HepG2 (cell line): ENCODE measurements at regions not wholly inside any gene's neighbourhood (a gene's known extent, or its start where the extent isn't known, plus 50 kb on each side); places are given as distances from the start of the nearest gene placed in this dataset.

Experiments
- ATAC-seq: fragments of 200-7000 bp; cut with Tn5 transposase; 3 replicates; pipeline ENCODE4 v1.9.1; 2020; ENCODE audit warnings: mild to moderate bottlenecking, moderate library complexity
- BruUV-seq: library from RNA; stranded (reverse); fragments of 400-500 nt; replicated peaks from 2 replicates; lab custom pipeline; 2021; lab: Mats Ljungman, UMichigan
- CTCF ChIA-PET: fragments of 300-600 bp; formaldehyde crosslinking; extraction: SDS; loops from one replicate; lab custom pipeline; 2021; ENCODE audit warnings: low total read pairs, inconsistent platforms, low intra/inter-chr PET ratio; lab: Yijun Ruan, JAX
- POLR2A ChIA-PET: fragments of 350-600 bp; sonication (Branson Sonifier 250); formaldehyde crosslinking; loops from one replicate; lab custom pipeline; 2020; ENCODE audit warnings: antibody characterized with exemption, inconsistent platforms; lab: Yijun Ruan, JAX
- DNase-seq: peaks from one replicate; pipeline ENCODE4 v3.0.0-alpha.2; 2015; ENCODE audit warnings: low spot score
- FAIRE-seq: peaks from 3 replicates; lab custom pipeline; 2011; peaks lifted over from hg19 to GRCh38; lab: Jason Lieb, UNC
- H2AFZ ChIP-seq: one replicate; pipeline ENCODE4 v1.6.1; 2011; ENCODE audit warnings: low read length, inconsistent platforms
- H3K27ac ChIP-seq: fragments of 300-600 bp; 3 replicates; pipeline ENCODE4 v1.8.0; 2011; ENCODE audit warnings: mixed run types, mild to moderate bottlenecking, mixed read lengths, low read length, inconsistent platforms; ENCODE audit not compliant: insufficient read depth; ENCODE audit errors: extremely low read length
- H3K27me3 ChIP-seq, 2 experiments: fragments of 200-600 bp in 1 of 2; 2 replicates in 1 of 2; 3 replicates in 1 of 2; pipeline versions ENCODE4 v1.6.0 to v1.8.0; 2011; ENCODE audit warnings: low read length in 2 of 2, mild to moderate bottlenecking in 2 of 2, moderate library complexity in 2 of 2, inconsistent platforms in 1 of 2; ENCODE audit not compliant: insufficient read depth in 2 of 2, control insufficient read depth in 1 of 2
- H3K36me3 ChIP-seq, 2 experiments: fragments of 200-600 bp in 1 of 2; replicated peaks in 1 of 2; 2 replicates in 1 of 2; 3 replicates in 1 of 2; pipeline versions ENCODE4 v1.5.1 to v1.8.0; 2011; ENCODE audit warnings: low read length in 2 of 2, inconsistent platforms in 1 of 2; ENCODE audit not compliant: insufficient read depth in 2 of 2, control insufficient read depth in 1 of 2
- H3K4me1 ChIP-seq: 2 replicates; pipeline ENCODE4 v1.5.1; 2012; ENCODE audit warnings: low read length, inconsistent platforms; ENCODE audit not compliant: insufficient read depth
- H3K4me2 ChIP-seq: 2 replicates; pipeline ENCODE4 v1.6.0; 2011; ENCODE audit warnings: low read depth, low read length, inconsistent platforms
- H3K4me3 ChIP-seq, 3 experiments: fragments of 200-600 bp in 1 of 3; sonication (generic), shearing (Covaris generic) in 1 of 3; replicated peaks in 1 of 3; 2 replicates each; pipeline ENCODE4 v1.5.1; 2011 to 2016; ENCODE audit warnings: low read length in 3 of 3, inconsistent platforms in 2 of 3, low read depth in 2 of 3, mild to moderate bottlenecking in 2 of 3, control low read depth in 1 of 3, mixed read lengths in 1 of 3; ENCODE audit not compliant: insufficient read depth in 1 of 3
- H3K79me2 ChIP-seq: one replicate; pipeline ENCODE4 v1.6.1; 2011; ENCODE audit warnings: low read length, inconsistent platforms; ENCODE audit not compliant: insufficient read depth
- H3K9ac ChIP-seq: 2 replicates; pipeline ENCODE4 v1.6.0; 2011; ENCODE audit warnings: mild to moderate bottlenecking, low read depth, low read length, inconsistent platforms; ENCODE audit not compliant: insufficient read depth
- H3K9me3 ChIP-seq: 2 replicates; pipeline ENCODE4 v1.5.1; 2012; ENCODE audit warnings: mild to moderate bottlenecking, low read length
- H4K20me1 ChIP-seq: 2 replicates; pipeline ENCODE4 v1.6.0; 2011; ENCODE audit warnings: inconsistent platforms, mild to moderate bottlenecking, low read length, moderate library complexity; ENCODE audit not compliant: insufficient read depth
- BHLHE40 ChIP-seq: IDR thresholded peaks from 2 replicates; pipeline ENCODE4 v1.6.1; 2011; ENCODE audit warnings: low read length, improper control_type of control experiment
- DZIP1 ChIP-seq: sonication (generic); formaldehyde crosslinking; IDR thresholded peaks from 2 replicates; pipeline ENCODE4 v1.5.0; 2020; ENCODE audit warnings: mild to moderate bottlenecking, missing genetic modification reagents
- FIP1L1 ChIP-seq: fragments of 200-400 bp; formaldehyde crosslinking; IDR thresholded peaks from 2 replicates; pipeline ENCODE4 v1.6.1; 2018; ENCODE audit warnings: low read depth, mild to moderate bottlenecking, low read length, moderate library complexity, borderline replicate concordance; ENCODE audit not compliant: insufficient read depth
- FOXP1 ChIP-seq, 2 experiments: fragments of 450-650 bp in 1 of 2; IDR thresholded peaks; 2 replicates each; pipeline ENCODE4 v1.6.1; 2017 to 2018; ENCODE audit warnings: antibody characterized with exemption in 1 of 2
- GRHL1 ChIP-seq: sonication (generic); formaldehyde crosslinking; conservative IDR thresholded peaks from 2 replicates; pipeline ENCODE4 v1.8.0; 2022; ENCODE audit warnings: missing genetic modification reagents
- HNRNPK ChIP-seq: fragments of 200-400 bp; formaldehyde crosslinking; IDR thresholded peaks from 2 replicates; pipeline ENCODE4 v1.6.1; 2018; ENCODE audit warnings: low read length, low read depth, moderate library complexity, mild to moderate bottlenecking; ENCODE audit not compliant: poor library complexity, severe bottlenecking
- KDM1A ChIP-seq: IDR thresholded peaks from 2 replicates; pipeline ENCODE4 v1.6.1; 2016; ENCODE audit warnings: missing compliant biosample characterization
- RORA ChIP-seq: sonication (generic); formaldehyde crosslinking; IDR thresholded peaks from 2 replicates; pipeline ENCODE4 v1.5.0; 2020; ENCODE audit warnings: mild to moderate bottlenecking, missing genetic modification reagents, moderate library complexity
- SALL1 ChIP-seq: sonication (generic); formaldehyde crosslinking; IDR thresholded peaks from 2 replicates; pipeline ENCODE4 v1.8.0; 2022; ENCODE audit warnings: mild to moderate bottlenecking, missing genetic modification reagents
- ZBTB49 ChIP-seq: sonication (generic); formaldehyde crosslinking; IDR thresholded peaks from 2 replicates; pipeline ENCODE4 v1.4.0; 2020; ENCODE audit warnings: missing genetic modification reagents, borderline replicate concordance
- ZNF589 ChIP-seq: sonication (generic); formaldehyde crosslinking; conservative IDR thresholded peaks from 2 replicates; pipeline ENCODE4 v1.8.0; 2022; ENCODE audit warnings: mild to moderate bottlenecking, moderate library complexity, missing genetic modification reagents
- ZNF782 ChIP-seq: sonication (generic); formaldehyde crosslinking; IDR thresholded peaks from 2 replicates; pipeline ENCODE4 v1.4.0; 2020; ENCODE audit warnings: missing genetic modification reagents, mild to moderate bottlenecking, borderline replicate concordance
- WGBS: methylation state at CpG from one replicate; pipeline ENCODE4 v1.1.6; 2017; ENCODE audit warnings: low lambda C conversion rate; 5-methylcytosine and 5-hydroxymethylcytosine counted together
- in situ Hi-C: cut with HindIII; loops from 2 replicates; pipeline ENCODE4 v1.10.0; 2017; ENCODE audit warnings: low pct_unique_long_range_greater_than_20kb; ENCODE audit not compliant: extremely low pct_ligation_motif_present
- intact Hi-C: fragments of 100-400 bp; cut with micrococcal nuclease; formaldehyde crosslinking; loops from one replicate; pipeline ENCODE4 v1.10.0; 2022; ENCODE audit not compliant: unreplicated experiment

- H3K27me3 ChIP-seq: no peaks in the 10 kb centered on the region
- in situ Hi-C loops (no loop called here), intact Hi-C loops (no loop called here)
- no peaks in the 10 kb centered on the region for H3K4me1 ChIP-seq
- H4K20me1 ChIP-seq: no peaks in the 10 kb centered on the region
- no peak overlapping the region for H3K9ac ChIP-seq
- FAIRE-seq: no peak
- CTCF ChIA-PET: no interaction called here
- no peak overlapping the region for H3K27ac ChIP-seq
- H3K79me2 ChIP-seq: no peaks in the 10 kb centered on the region
- no peak for DNase-seq
- POLR2A ChIA-PET: no interaction called here
- ATAC-seq: no peak
- TF ChIP-seq ZNF782: no peak
- TF ChIP-seq FOXP1 (IDR thresholded peaks at IDR 0.05): no peak
- no peak for TF ChIP-seq FOXP1 (CRISPR knock-in tag; IDR thresholded peaks at IDR 0.05)
- TF ChIP-seq ZNF589 (CRISPR knock-in tag): no peak
- TF ChIP-seq RORA (CRISPR knock-in tag): no peak
- TF ChIP-seq DZIP1: no peak
- no peak for TF ChIP-seq BHLHE40
- no peak for TF ChIP-seq KDM1A (CRISPR knock-in tag)
- no peak for TF ChIP-seq HNRNPK
- no peak for TF ChIP-seq SALL1 (CRISPR knock-in tag)
- TF ChIP-seq ZBTB49: no peak
- TF ChIP-seq FIP1L1: no peak
- no peak for TF ChIP-seq GRHL1
- no peaks in the 10 kb centered on the region for H3K9me3 ChIP-seq
- BruUV-seq: no TSS peak
- H3K4me2 ChIP-seq: no peak overlapping the region
- WGBS: 18% methylated on average over 4 of the region's 4 CpGs
- H3K4me3 ChIP-seq: no peak overlapping the region
- H2AFZ ChIP-seq: no peak overlapping the region
- no peaks in the 10 kb centered on the region for H3K36me3 ChIP-seq
Measured at GRCh38 chr7:114802632-114803031, 119.3 kb upstream of the MDFIC start.
